ENCODE measurements at regions not wholly inside any gene's neighbourhood (a gene's known extent, or its start where the extent isn't known, plus 50 kb on each side); places are given as distances from the start of the nearest gene placed in this dataset.

- BruUV-seq (replicated peaks): no TSS peak
- Histone ChIP-seq H3K4ac (ENCODE audit: low read depth, low read length) (no peak overlapping the region), H4K5ac (ENCODE audit: low read depth, low read length) (no peak overlapping the region)
Measured at GRCh38 chrX:39992300-39992699, 105.5 kb downstream of the BCOR start.

More at GRCh38 chrX:39992300-39992699, 105.5 kb downstream of the BCOR start:
- H3K79me1 ChIP-seq (ENCODE audit: low read depth in 1 of 2, low read length in 2 of 2): no peaks in the 10 kb centered on the region
- no peaks in the 10 kb centered on the region for H3K9me1 ChIP-seq (ENCODE audit: insufficient read depth, low read length)
- DNase-seq (no peak), ATAC-seq (ENCODE audit: low read depth) (no peak)
- no peak overlapping the region for H2AFZ ChIP-seq (replicated peaks; ENCODE audit: low read length, poor library complexity)
- no peak for TF ChIP-seq POLR2A (IDR thresholded peaks at IDR 0.05; ENCODE audit: low read depth, low read length)
- peaks cover 9% of the 10 kb centered on the region for H3K27me3 ChIP-seq (ENCODE audit: control insufficient read depth, insufficient read depth, low read length)
- no peak overlapping the region for H4K91ac ChIP-seq (ENCODE audit: insufficient read depth, low read depth, low read length)
- H3K4me1 ChIP-seq (ENCODE audit: control insufficient read depth, insufficient read depth, low read length): no peaks in the 10 kb centered on the region
- H2BK15ac ChIP-seq (ENCODE audit: low read depth, low read length): no peak overlapping the region
- in situ Hi-C loops (cut with MboI; ENCODE audit: low sequenced_read_pairs): no loop called here
- dilution Hi-C loops (cut with HindIII; ENCODE audit: low sequenced_read_pairs, unreplicated experiment): no loop called here
- no peak overlapping the region for H3K14ac ChIP-seq (replicated peaks; ENCODE audit: low read depth, low read length)
- no peak overlapping the region for H2BK120ac ChIP-seq (ENCODE audit: low read depth, low read length)
- peaks cover 4% of the 10 kb centered on the region; the same call in 1 of the 2 replicates for H3K9me3 ChIP-seq (ENCODE audit: control insufficient read depth, insufficient read depth, low read length)
- no peak overlapping the region for H3K4me3 ChIP-seq (ENCODE audit: insufficient read depth, low read depth, low read length)
- no peak overlapping the region for H3K18ac ChIP-seq (ENCODE audit: low read depth, low read length)
- no peaks in the 10 kb centered on the region for H4K20me1 ChIP-seq (ENCODE audit: insufficient read depth, low read length)
- ChIA-PET POLR2A (ENCODE audit: unreplicated experiment) (no interaction called here), CTCF (no interaction called here)
- H2AK9ac ChIP-seq (replicated peaks; ENCODE audit: low read depth, low read length, poor library complexity): no peak overlapping the region
- H3K4me2 ChIP-seq (ENCODE audit: low read depth, low read length): no peak overlapping the region
- no peak overlapping the region for H3K23ac ChIP-seq (ENCODE audit: low read depth, low read length)
- no peak overlapping the region for H2BK5ac ChIP-seq (ENCODE audit: low read depth, low read length, poor library complexity, severe bottlenecking)
- no peak overlapping the region for H3K27ac ChIP-seq (ENCODE audit: insufficient read depth, low read length)
- H3K9ac ChIP-seq (ENCODE audit: low read depth, low read length): no peak overlapping the region
- no CpG with 5 or more reads among the region's 7 CpGs for WGBS, 2 experiments (ENCODE audit: extremely low coverage in 2 of 2, insufficient read length in 1 of 2)
- no peak overlapping the region for H2AK5ac ChIP-seq (ENCODE audit: low read depth, low read length)
- no peak overlapping the region for H4K8ac ChIP-seq (ENCODE audit: low read depth in 2 of 2, low read length in 2 of 2)
- no peak overlapping the region for H2BK20ac ChIP-seq (ENCODE audit: low read depth, low read length)
- H3K56ac ChIP-seq (ENCODE audit: extremely low read depth, insufficient read depth, low read length): no peak overlapping the region
- H3K36me3 ChIP-seq (ENCODE audit: control insufficient read depth, insufficient read depth, low read length): no peaks in the 10 kb centered on the region
- intact Hi-C loops (cut with micrococcal nuclease): no loop called here

Data from IMR-90 (cell line).